HEK293 (cell line): ENCODE measurements at regions not wholly inside any gene's neighbourhood (a gene's known extent, or its start where the extent isn't known, plus 50 kb on each side); places are given as distances from the start of the nearest gene placed in this dataset.

ENCODE experiments used
- CTCF ChIA-PET: fragments of 350-600 bp; formaldehyde crosslinking; extraction: SDS; loops from one replicate; lab custom pipeline; 2021; ENCODE audit warnings: antibody characterized with exemption; lab: Yijun Ruan, JAX
- POLR2A ChIA-PET: fragments of 300-600 bp; formaldehyde crosslinking; extraction: SDS; loops from one replicate; lab custom pipeline; 2020; ENCODE audit warnings: antibody characterized with exemption, inconsistent platforms; lab: Yijun Ruan, JAX
- H3K27ac ChIP-seq: fragments of 200-500 bp; sonication (Bioruptor generic); 2 replicates; pipeline ENCODE4 v1.5.1; 2014; ENCODE audit warnings: low read depth, low read length, control low read depth, inconsistent platforms; ENCODE audit errors: extremely low read depth
- H3K36me3 ChIP-seq, 2 experiments: fragments of 200-500 bp in 1 of 2; sonication (Bioruptor generic) in 1 of 2; 1 replicate in 1 of 2; 2 replicates in 1 of 2; pipeline ENCODE4 v1.5.1; 2014 to 2017; ENCODE audit warnings: inconsistent platforms in 2 of 2, low read length in 2 of 2; ENCODE audit not compliant: control insufficient read depth in 2 of 2, insufficient read depth in 1 of 2
- H3K4me1 ChIP-seq: fragments of 200-500 bp; sonication (Bioruptor generic); 2 replicates; pipeline ENCODE4 v1.5.1; 2014; ENCODE audit warnings: mild to moderate bottlenecking, low read length, inconsistent platforms; ENCODE audit not compliant: control insufficient read depth, insufficient read depth
- H3K4me3 ChIP-seq: 2 replicates; pipeline ENCODE4 v1.5.1; 2011; ENCODE audit warnings: low read depth, mild to moderate bottlenecking, control low read depth, low read length, moderate library complexity
- H3K9me3 ChIP-seq: fragments of 200-500 bp; sonication (Bioruptor generic); 2 replicates; pipeline ENCODE4 v1.5.1; 2014; ENCODE audit warnings: low read depth, low read length, inconsistent platforms; ENCODE audit not compliant: control insufficient read depth, insufficient read depth
- EGR2 ChIP-seq: fragments of 450-650 bp; formaldehyde crosslinking; IDR thresholded peaks from 2 replicates; pipeline ENCODE4 v1.5.1; 2016; ENCODE audit warnings: low read depth, missing biosample characterization, missing genetic modification characterization
- GLIS1 ChIP-seq: fragments of 450-650 bp; formaldehyde crosslinking; IDR thresholded peaks from 2 replicates; pipeline ENCODE4 v1.5.1; 2016; ENCODE audit warnings: missing biosample characterization, missing genetic modification characterization
- IKZF3 ChIP-seq: fragments of 450-650 bp; IDR thresholded peaks from 2 replicates; pipeline ENCODE4 v1.5.0; 2018; ENCODE audit warnings: missing biosample characterization, mild to moderate bottlenecking, missing genetic modification characterization, moderate library complexity
- KLF7 ChIP-seq: fragments of 450-650 bp; formaldehyde crosslinking; IDR thresholded peaks from 2 replicates; pipeline ENCODE4 v1.5.1; 2016; ENCODE audit warnings: missing biosample characterization, missing genetic modification characterization, borderline replicate concordance
- REPIN1 ChIP-seq: fragments of 450-650 bp; formaldehyde crosslinking; IDR thresholded peaks from 2 replicates; pipeline ENCODE4 v1.5.1; 2017; ENCODE audit warnings: missing biosample characterization, missing genetic modification characterization, low read depth
- ZEB2 ChIP-seq: fragments of 450-650 bp; formaldehyde crosslinking; IDR thresholded peaks from 2 replicates; pipeline ENCODE4 v1.5.1; 2016; ENCODE audit warnings: missing biosample characterization, missing genetic modification characterization
- ZNF2 ChIP-seq: fragments of 450-650 bp; formaldehyde crosslinking; IDR thresholded peaks from 2 replicates; pipeline ENCODE4 v1.5.1; 2016; ENCODE audit warnings: missing biosample characterization, missing genetic modification characterization
- ZNF202 ChIP-seq: fragments of 450-650 bp; formaldehyde crosslinking; IDR thresholded peaks from 2 replicates; pipeline ENCODE4 v1.5.1; 2016; ENCODE audit warnings: missing biosample characterization, missing genetic modification characterization, borderline replicate concordance
- ZNF24 ChIP-seq: fragments of 450-650 bp; formaldehyde crosslinking; IDR thresholded peaks from 2 replicates; pipeline ENCODE4 v1.5.1; 2016; ENCODE audit warnings: missing biosample characterization, missing genetic modification characterization
- ZNF274 ChIP-seq, 2 experiments: fragments of 200-500 bp in 1 of 2; fragments of 450-650 bp in 1 of 2; sonication (Bioruptor generic) in 1 of 2; formaldehyde crosslinking in 1 of 2; IDR thresholded peaks; 2 replicates each; pipeline versions ENCODE4 v1.5.1 to v1.6.1; 2014 to 2016; ENCODE audit warnings: borderline replicate concordance in 1 of 2, inconsistent platforms in 1 of 2, low read length in 1 of 2, missing biosample characterization in 1 of 2, missing genetic modification characterization in 1 of 2
- ZNF311 ChIP-seq: fragments of 450-650 bp; formaldehyde crosslinking; IDR thresholded peaks from 2 replicates; pipeline ENCODE4 v1.5.1; 2017; ENCODE audit warnings: missing biosample characterization, missing genetic modification characterization, borderline replicate concordance
- ZNF580 ChIP-seq: fragments of 450-650 bp; formaldehyde crosslinking; IDR thresholded peaks from 2 replicates; pipeline ENCODE4 v1.5.1; 2016; ENCODE audit warnings: missing biosample characterization, missing genetic modification characterization
- ZNF645 ChIP-seq: fragments of 450-650 bp; formaldehyde crosslinking; IDR thresholded peaks from 2 replicates; pipeline ENCODE4; 2016; ENCODE audit warnings: missing biosample characterization, missing genetic modification characterization
- ZNF707 ChIP-seq: fragments of 450-650 bp; formaldehyde crosslinking; IDR thresholded peaks from 2 replicates; pipeline ENCODE4 v1.5.1; 2016; ENCODE audit warnings: missing biosample characterization, missing genetic modification characterization
- TF ChIP-seq, protein P1 (sequence below): fragments of 450-650 bp; formaldehyde crosslinking; IDR thresholded peaks from 2 replicates; pipeline ENCODE4 v1.5.1; 2016; ENCODE audit warnings: missing biosample characterization, missing genetic modification characterization

GRCh38 chr2:9145752-9146430 is 60.7 kb upstream of the ASAP2 start:
- ChIA-PET CTCF (no interaction called here), POLR2A (interaction anchor here (0.9 kb wide), 1 partner anchor 61 kb away, joined by 5 read pairs; no protein-coding TSS in a partner anchor)
- Histone ChIP-seq H3K36me3 (no peaks in the 10 kb centered on the region), H3K4me3 (no peak overlapping the region), H3K4me1 (no peaks in the 10 kb centered on the region), H3K9me3 (no peaks in the 10 kb centered on the region), H3K27ac (no peak overlapping the region)
- TF ChIP-seq ZNF274 (IDR thresholded peaks at IDR 0.05; ENCODE audit: low read length) (no peak), ZNF274 (tag by site-specific recombination; IDR thresholded peaks at IDR 0.05; ENCODE audit: borderline replicate concordance) (no peak)

DNA sequence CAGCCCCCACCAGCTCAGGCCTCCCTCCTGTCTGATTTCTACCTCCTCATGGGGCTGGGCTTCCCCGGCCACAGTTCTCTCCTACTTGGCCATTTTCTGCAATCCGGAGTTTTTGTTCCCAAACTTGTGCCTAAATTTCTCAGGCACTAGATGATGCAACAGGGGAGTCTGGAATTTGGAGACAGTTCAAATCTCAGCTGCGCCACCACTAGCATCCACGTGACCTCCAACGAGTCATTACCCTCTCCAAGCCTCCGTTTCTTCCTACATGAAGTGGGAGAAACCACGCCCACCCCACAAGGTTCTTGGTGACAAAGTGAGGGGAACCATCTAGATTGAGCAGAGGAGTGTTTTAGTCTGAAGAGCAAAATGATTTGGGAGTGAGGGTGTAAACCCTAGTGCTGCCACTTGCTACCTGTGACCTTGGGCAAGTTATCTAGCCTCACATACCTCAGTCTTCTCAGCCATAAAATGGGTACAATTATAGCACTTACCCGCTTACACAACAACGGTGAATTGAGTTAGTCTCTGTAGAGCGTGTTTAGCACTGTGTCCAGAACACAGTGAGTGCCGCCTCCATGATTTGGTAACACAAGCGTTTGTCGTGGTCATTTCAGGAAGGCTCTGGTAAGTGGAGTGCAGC is 61.4 kb upstream of the ASAP2 start:
- POLR2A ChIA-PET: interaction anchor here (0.9 kb wide), 1 partner anchor 60 kb away, joined by 5 read pairs; no protein-coding TSS in a partner anchor
- H3K36me3 ChIP-seq: no peaks in the 10 kb centered on the region
- H3K9me3 ChIP-seq: no peaks in the 10 kb centered on the region
- TF ChIP-seq ZNF24 (tag by site-specific recombination) (no peak), EGR2 (tag by site-specific recombination) (0 out of 2 replicates have a peak, but pooled peaks have one; percentile 7), IKZF3 (tag by site-specific recombination) (no peak), GLIS1 (tag by site-specific recombination) (no peak), REPIN1 (tag by site-specific recombination) (no peak)
- TF ChIP-seq, all 188 proteins: peak for 1
- H3K27ac ChIP-seq: no peak overlapping the region
- no peak overlapping the region for H3K4me3 ChIP-seq
- H3K4me1 ChIP-seq: peaks cover 2% of the 10 kb centered on the region; the same call in 1 of the 2 replicates
- CTCF ChIA-PET: interaction anchor here (0.6 to 2.3 kb wide), 2 partner anchors 140 to 272 kb away, joined by 4 to 6 read pairs; no protein-coding TSS in a partner anchor

DNA sequence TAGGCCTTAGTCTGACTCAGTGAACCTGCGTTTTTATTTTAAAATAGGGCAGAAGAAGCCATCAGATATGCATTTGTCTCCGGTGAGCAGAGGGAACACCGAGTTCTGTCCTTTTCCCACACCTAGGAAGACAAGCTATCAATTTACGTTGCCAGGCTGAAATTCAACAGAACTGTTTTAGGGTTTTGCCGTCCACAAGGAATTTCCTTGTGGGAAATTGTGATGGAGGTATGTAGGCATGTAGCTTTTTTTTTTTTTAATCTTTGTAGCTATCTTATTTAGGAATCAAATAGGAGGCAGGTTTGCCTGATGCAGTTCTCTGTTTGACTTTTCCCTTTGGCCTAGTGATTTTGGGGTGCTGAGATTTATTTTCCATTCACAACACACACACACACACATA is 62.0 kb upstream of the ASAP2 start:
- TF ChIP-seq ZNF645 (tag by site-specific recombination) (no peak), KLF7 (tag by site-specific recombination) (no peak), REPIN1 (tag by site-specific recombination) (no peak), ZNF311 (tag by site-specific recombination) (no peak), ZEB2 (tag by site-specific recombination) (no peak), ZNF580 (tag by site-specific recombination) (no peak), ZNF707 (no peak), ZNF2 (no peak), ZNF202 (tag by site-specific recombination) (no peak)
- TF ChIP-seq, protein P1, sequence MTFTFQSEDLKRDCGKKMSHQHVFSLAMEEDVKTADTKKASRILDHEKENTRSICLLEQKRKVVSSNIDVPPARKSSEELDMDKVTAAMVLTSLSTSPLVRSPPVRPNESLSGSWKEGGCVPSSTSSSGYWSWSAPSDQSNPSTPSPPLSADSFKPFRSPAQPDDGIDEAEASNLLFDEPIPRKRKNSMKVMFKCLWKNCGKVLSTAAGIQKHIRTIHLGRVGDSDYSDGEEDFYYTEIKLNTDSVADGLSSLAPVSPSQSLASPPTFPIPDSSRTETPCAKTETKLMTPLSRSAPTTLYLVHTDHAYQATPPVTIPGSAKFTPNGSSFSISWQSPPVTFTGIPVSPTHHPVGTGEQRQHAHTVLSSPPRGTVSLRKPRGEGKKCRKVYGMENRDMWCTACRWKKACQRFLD (tag by site-specific recombination): no peak
- Histone ChIP-seq H3K4me3 (no peak overlapping the region), H3K4me1 (peaks cover 2% of the 10 kb centered on the region; the same call in 1 of the 2 replicates), H3K36me3 (no peaks in the 10 kb centered on the region), H3K27ac (no peak overlapping the region), H3K9me3 (no peaks in the 10 kb centered on the region)
- CTCF ChIA-PET: interaction anchor here (0.6 to 3.1 kb wide), 3 partner anchors 8 to 272 kb away, joined by 4 to 18 read pairs (median 6); no protein-coding TSS in a partner anchor
- POLR2A ChIA-PET: no interaction called here
